ENCODE measurements at regions not wholly inside any gene's neighbourhood (a gene's known extent, or its start where the extent isn't known, plus 50 kb on each side); places are given as distances from the start of the nearest gene placed in this dataset.

DNA sequence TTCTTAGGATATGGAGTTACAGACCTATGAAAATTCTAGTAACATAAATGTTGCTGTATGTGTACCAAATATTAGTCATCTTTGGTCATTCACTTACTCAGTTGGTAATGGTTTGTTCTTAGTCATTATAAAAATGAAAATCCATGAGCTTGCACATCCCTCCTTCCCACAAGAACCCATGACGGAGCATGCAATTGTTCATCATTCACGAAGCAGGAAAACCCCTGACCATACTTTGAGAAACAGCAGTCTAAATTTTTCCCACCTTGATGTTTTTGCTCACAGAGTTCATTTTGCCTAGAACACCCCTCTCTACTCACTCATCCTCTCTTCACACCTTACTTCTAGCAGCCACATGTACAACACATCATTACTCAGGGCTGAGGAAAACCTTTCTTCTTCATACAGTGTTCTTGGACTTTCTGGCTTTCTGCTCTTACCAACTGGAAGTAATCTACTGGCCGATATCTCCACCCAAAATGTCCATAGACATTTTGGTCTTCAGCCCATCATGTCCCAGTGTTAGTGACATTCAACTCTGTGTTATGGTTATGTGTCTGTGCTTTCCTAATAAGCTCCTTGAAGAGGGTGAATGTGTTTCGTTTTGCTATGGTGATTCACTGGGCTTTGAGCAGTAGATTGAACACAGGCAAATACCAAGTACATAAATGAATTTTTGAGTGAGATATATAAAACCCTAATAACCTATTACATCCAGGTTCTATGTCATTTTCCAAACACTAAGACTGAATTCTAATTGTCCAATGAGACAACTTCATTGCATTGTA is 189.9 kb downstream of the ZC3H11B start:
- TF ChIP-seq, protein P1, sequence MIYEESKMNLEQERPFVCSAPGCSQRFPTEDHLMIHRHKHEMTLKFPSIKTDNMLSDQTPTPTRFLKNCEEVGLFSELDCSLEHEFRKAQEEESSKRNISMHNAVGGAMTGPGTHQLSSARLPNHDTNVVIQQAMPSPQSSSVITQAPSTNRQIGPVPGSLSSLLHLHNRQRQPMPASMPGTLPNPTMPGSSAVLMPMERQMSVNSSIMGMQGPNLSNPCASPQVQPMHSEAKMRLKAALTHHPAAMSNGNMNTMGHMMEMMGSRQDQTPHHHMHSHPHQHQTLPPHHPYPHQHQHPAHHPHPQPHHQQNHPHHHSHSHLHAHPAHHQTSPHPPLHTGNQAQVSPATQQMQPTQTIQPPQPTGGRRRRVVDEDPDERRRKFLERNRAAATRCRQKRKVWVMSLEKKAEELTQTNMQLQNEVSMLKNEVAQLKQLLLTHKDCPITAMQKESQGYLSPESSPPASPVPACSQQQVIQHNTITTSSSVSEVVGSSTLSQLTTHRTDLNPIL (CRISPR knock-in tag; IDR thresholded peaks at IDR 0.05; ENCODE audit: low read depth): no peak
- TF ChIP-seq OSR1 (CRISPR knock-in tag; IDR thresholded peaks at IDR 0.05) (no peak), ZNF70 (CRISPR knock-in tag; IDR thresholded peaks at IDR 0.05) (no peak), BACH2 (CRISPR knock-in tag; IDR thresholded peaks at IDR 0.05; ENCODE audit: borderline replicate concordance) (no peak), PPARA (CRISPR knock-in tag; IDR thresholded peaks at IDR 0.05; ENCODE audit: borderline replicate concordance) (no peak), GLIS3 (CRISPR knock-in tag; IDR thresholded peaks at IDR 0.05) (no peak), SNAI2 (CRISPR knock-in tag; IDR thresholded peaks at IDR 0.05) (no peak), ISL1 (CRISPR knock-in tag; IDR thresholded peaks at IDR 0.05) (no peak), ZFP30 (CRISPR knock-in tag; IDR thresholded peaks at IDR 0.05) (no peak), TCF4 (CRISPR knock-in tag; IDR thresholded peaks at IDR 0.05; ENCODE audit: borderline replicate concordance) (no peak), RARB (CRISPR knock-in tag; IDR thresholded peaks at IDR 0.05) (no peak), ZNF565 (CRISPR knock-in tag; conservative IDR thresholded peaks at IDR 0.05; ENCODE audit: low read depth) (no peak), ZFP3 (CRISPR knock-in tag; IDR thresholded peaks at IDR 0.05) (no peak), ZC3H10 (CRISPR knock-in tag; IDR thresholded peaks at IDR 0.05) (no peak), ZNF8 (CRISPR knock-in tag; IDR thresholded peaks at IDR 0.05) (no peak)
- TF ChIP-seq, protein P2, sequence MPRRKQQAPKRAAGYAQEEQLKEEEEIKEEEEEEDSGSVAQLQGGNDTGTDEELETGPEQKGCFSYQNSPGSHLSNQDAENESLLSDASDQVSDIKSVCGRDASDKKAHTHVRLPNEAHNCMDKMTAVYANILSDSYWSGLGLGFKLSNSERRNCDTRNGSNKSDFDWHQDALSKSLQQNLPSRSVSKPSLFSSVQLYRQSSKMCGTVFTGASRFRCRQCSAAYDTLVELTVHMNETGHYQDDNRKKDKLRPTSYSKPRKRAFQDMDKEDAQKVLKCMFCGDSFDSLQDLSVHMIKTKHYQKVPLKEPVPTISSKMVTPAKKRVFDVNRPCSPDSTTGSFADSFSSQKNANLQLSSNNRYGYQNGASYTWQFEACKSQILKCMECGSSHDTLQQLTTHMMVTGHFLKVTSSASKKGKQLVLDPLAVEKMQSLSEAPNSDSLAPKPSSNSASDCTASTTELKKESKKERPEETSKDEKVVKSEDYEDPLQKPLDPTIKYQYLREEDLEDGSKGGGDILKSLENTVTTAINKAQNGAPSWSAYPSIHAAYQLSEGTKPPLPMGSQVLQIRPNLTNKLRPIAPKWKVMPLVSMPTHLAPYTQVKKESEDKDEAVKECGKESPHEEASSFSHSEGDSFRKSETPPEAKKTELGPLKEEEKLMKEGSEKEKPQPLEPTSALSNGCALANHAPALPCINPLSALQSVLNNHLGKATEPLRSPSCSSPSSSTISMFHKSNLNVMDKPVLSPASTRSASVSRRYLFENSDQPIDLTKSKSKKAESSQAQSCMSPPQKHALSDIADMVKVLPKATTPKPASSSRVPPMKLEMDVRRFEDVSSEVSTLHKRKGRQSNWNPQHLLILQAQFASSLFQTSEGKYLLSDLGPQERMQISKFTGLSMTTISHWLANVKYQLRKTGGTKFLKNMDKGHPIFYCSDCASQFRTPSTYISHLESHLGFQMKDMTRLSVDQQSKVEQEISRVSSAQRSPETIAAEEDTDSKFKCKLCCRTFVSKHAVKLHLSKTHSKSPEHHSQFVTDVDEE (CRISPR knock-in tag; IDR thresholded peaks at IDR 0.05): no peak
- TF ChIP-seq, protein P3, sequence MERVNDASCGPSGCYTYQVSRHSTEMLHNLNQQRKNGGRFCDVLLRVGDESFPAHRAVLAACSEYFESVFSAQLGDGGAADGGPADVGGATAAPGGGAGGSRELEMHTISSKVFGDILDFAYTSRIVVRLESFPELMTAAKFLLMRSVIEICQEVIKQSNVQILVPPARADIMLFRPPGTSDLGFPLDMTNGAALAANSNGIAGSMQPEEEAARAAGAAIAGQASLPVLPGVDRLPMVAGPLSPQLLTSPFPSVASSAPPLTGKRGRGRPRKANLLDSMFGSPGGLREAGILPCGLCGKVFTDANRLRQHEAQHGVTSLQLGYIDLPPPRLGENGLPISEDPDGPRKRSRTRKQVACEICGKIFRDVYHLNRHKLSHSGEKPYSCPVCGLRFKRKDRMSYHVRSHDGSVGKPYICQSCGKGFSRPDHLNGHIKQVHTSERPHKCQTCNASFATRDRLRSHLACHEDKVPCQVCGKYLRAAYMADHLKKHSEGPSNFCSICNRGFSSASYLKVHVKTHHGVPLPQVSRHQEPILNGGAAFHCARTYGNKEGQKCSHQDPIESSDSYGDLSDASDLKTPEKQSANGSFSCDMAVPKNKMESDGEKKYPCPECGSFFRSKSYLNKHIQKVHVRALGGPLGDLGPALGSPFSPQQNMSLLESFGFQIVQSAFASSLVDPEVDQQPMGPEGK (CRISPR knock-in tag; IDR thresholded peaks at IDR 0.05; ENCODE audit: borderline replicate concordance): no peak
- TF ChIP-seq, protein P4, sequence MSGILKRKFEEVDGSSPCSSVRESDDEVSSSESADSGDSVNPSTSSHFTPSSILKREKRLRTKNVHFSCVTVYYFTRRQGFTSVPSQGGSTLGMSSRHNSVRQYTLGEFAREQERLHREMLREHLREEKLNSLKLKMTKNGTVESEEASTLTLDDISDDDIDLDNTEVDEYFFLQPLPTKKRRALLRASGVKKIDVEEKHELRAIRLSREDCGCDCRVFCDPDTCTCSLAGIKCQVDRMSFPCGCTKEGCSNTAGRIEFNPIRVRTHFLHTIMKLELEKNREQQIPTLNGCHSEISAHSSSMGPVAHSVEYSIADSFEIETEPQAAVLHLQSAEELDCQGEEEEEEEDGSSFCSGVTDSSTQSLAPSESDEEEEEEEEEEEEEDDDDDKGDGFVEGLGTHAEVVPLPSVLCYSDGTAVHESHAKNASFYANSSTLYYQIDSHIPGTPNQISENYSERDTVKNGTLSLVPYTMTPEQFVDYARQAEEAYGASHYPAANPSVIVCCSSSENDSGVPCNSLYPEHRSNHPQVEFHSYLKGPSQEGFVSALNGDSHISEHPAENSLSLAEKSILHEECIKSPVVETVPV (CRISPR knock-in tag; IDR thresholded peaks at IDR 0.05): no peak
- ATAC-seq: no peak

DNA sequence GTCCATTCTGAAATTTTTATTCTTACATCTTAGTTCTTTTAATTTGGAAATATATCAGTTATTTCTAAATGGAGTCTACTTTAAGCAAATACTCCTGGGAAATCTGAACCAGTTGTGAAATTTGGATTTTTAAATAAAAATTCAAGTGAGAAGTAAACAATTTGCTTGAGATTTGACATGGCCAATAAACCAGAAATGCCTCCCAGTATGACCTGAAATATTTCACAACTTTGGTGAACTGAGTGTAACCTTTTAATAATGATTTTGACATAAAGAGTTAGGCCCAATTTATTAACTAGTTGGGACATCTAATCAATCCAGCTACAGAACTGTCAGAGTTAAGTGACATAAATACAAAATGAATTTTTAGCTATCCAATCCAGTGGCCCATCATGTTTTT is 192.0 kb downstream of the ZC3H11B start:
- no peak for ATAC-seq
- TF ChIP-seq ARNTL (CRISPR knock-in tag; IDR thresholded peaks at IDR 0.05; ENCODE audit: borderline replicate concordance, low read depth) (no peak), CSDC2 (CRISPR knock-in tag; IDR thresholded peaks at IDR 0.05) (no peak), PPARA (CRISPR knock-in tag; IDR thresholded peaks at IDR 0.05; ENCODE audit: borderline replicate concordance) (no peak), RARB (CRISPR knock-in tag; IDR thresholded peaks at IDR 0.05) (no peak), TOX (CRISPR knock-in tag; IDR thresholded peaks at IDR 0.05; ENCODE audit: borderline replicate concordance) (no peak), OSR1 (CRISPR knock-in tag; IDR thresholded peaks at IDR 0.05) (no peak), TCF4 (CRISPR knock-in tag; IDR thresholded peaks at IDR 0.05; ENCODE audit: borderline replicate concordance) (no peak), ZNF565 (CRISPR knock-in tag; conservative IDR thresholded peaks at IDR 0.05; ENCODE audit: low read depth) (no peak)
- TF ChIP-seq, protein P5, sequence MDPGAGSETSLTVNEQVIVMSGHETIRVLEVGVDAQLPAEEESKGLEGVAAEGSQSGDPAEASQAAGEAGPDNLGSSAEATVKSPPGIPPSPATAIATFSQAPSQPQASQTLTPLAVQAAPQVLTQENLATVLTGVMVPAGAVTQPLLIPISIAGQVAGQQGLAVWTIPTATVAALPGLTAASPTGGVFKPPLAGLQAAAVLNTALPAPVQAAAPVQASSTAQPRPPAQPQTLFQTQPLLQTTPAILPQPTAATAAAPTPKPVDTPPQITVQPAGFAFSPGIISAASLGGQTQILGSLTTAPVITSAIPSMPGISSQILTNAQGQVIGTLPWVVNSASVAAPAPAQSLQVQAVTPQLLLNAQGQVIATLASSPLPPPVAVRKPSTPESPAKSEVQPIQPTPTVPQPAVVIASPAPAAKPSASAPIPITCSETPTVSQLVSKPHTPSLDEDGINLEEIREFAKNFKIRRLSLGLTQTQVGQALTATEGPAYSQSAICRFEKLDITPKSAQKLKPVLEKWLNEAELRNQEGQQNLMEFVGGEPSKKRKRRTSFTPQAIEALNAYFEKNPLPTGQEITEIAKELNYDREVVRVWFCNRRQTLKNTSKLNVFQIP (CRISPR knock-in tag; IDR thresholded peaks at IDR 0.05; ENCODE audit: borderline replicate concordance, low read depth): no peak
- TF ChIP-seq, protein P3 (CRISPR knock-in tag; IDR thresholded peaks at IDR 0.05; ENCODE audit: borderline replicate concordance): no peak
- TF ChIP-seq, protein P1 (CRISPR knock-in tag; IDR thresholded peaks at IDR 0.05; ENCODE audit: low read depth): no peak
